ENCODE measurements at regions not wholly inside any gene's neighbourhood (a gene's known extent, or its start where the extent isn't known, plus 50 kb on each side); places are given as distances from the start of the nearest gene placed in this dataset.

DNA sequence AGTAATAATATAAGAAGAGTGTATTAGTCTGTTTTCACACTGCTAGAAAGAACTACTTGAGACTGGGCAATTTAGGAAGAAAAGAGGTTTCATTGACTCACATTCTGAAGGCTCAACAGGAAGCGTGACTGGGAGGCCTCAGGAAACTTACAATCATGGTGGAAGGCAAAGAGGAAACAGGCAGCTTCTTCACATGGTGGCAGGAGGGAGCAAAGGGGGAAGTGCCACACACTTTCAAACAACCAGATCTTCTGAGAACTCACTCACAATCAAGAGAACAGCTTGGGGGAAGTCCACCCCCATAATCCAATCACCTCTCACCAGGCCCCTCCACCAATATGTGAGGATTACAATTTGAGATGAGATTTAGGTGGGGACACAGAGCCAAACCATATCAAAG is 212.5 kb upstream of the HDAC9 start:
- H3K4me3 ChIP-seq (ENCODE audit: low read length) = no peak overlapping the region
- no peak for TF ChIP-seq CTCF (conservative IDR thresholded peaks at IDR 0.05; ENCODE audit: low read depth, low read length)

GRCh38 chr7:18287482-18287881 is 208.1 kb upstream of the HDAC9 start:
- H3K4me3 ChIP-seq (ENCODE audit: low read length) = no peak overlapping the region
- DNase-seq (ENCODE audit: low read depth) = no peak
- no peak for TF ChIP-seq CTCF (conservative IDR thresholded peaks at IDR 0.05; ENCODE audit: low read depth, low read length)

More for the DNA sequence above, 212.5 kb upstream of the HDAC9 start:
- DNase-seq (ENCODE audit: low read depth) = no peak

DNA sequence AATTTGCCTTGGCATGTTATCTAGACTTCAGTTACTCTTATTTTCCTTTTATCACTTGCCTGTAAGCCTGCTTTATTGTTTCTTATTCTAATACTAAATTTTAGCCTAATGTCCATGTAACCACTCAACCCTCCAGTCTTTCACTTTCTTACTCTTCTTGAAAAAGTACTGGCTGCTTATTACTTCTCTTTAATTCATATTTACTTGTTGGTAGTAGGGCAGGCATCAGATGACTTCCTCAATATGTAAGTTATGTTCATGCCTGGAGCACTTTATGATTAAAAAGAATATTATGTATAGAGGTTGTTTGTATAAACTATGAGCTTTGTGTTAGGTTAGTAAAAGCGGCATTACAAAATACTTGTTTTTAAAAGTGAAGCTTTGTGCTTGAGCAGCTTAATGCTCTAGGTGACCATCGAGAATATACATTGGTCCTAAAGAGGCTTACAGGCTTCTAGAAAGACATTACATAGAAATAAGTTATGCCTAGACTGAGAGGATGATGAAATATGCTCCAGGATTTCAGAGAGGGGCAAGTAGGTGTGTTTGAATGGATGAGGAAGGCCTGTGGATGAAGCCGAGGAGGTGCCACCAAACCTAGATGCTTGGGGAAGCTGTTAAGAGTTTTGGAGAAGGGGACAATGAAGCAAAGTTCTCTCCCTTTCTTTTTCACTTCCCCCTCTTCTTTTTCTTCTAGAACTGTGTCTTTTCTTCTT is 207.1 kb upstream of the HDAC9 start:
- DNase-seq (ENCODE audit: low read depth) = no peak
- H3K4me3 ChIP-seq (ENCODE audit: low read length) = no peak overlapping the region
- no peak for TF ChIP-seq CTCF (conservative IDR thresholded peaks at IDR 0.05; ENCODE audit: low read depth, low read length)

DNA sequence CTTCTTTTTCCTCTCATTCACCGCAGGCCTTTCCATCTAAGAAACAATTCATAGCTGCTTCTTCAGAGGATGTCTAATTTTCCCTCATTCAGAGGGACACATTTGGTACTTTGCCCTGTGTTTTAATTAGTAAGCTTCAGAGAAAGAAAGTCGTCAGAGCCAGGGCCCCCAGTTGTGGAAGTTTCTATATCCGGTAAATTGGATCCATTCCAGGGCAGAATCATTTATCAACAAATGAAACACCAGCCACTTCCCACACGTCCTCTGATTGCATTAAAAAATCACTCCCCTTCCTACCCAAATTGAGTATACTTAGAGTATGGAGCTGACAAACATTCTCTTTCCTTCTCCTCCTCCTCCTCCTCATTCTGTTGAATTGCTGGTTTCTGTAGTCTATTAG is 205.8 kb upstream of the HDAC9 start:
- no peak overlapping the region for H3K4me3 ChIP-seq (ENCODE audit: low read length)
- peak; percentile 15 for DNase-seq (ENCODE audit: low read depth)
- no peak for TF ChIP-seq CTCF (conservative IDR thresholded peaks at IDR 0.05; ENCODE audit: low read depth, low read length)

DNA sequence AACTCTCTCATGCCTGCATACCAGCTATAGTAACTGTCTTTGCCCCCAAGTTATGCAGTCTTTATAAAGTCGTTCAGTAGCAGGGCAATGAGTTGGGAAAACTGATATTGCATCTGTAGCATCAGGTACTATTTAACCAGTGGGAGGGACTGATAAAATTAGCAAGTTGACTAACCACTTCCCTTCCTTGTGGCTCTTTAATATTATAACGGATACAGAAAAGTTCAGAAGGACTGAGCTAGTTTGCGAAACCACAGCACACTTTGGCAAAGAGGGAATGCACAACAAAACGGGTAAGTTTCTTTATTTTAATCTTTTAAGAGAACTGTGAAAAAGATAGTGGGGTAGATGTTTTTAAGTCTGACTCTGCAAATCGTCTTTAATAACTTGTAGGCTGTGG is 205.3 kb upstream of the HDAC9 start:
- no peak for TF ChIP-seq CTCF (conservative IDR thresholded peaks at IDR 0.05; ENCODE audit: low read depth, low read length)
- H3K4me3 ChIP-seq (ENCODE audit: low read length) = no peak overlapping the region
- no peak for DNase-seq (ENCODE audit: low read depth)

DNA sequence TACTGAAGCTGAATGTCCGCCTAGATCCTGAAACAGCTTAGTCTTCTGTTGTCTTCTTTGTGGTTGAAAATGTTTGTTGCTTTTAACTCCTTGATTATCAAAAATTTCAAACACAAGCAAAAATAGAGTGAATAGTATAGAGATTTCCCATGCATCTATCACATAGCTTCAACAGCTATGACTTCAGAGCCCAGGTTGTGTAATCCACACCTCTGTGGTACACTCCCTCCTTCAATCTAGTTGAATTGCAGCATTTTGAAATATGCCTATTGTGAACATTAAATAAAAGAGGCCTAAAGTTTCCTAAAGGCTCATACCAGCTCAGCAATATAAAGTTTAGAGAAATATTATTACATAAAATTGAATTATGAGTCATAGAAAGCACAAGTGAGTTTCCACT is 204.7 kb upstream of the HDAC9 start:
- no peak for DNase-seq (ENCODE audit: low read depth)
- H3K4me3 ChIP-seq (ENCODE audit: low read length) = no peak overlapping the region

More for the DNA sequence above, 204.7 kb upstream of the HDAC9 start:
- TF ChIP-seq CTCF (conservative IDR thresholded peaks at IDR 0.05; ENCODE audit: low read depth, low read length) = no peak
